Neural progenitor cell (in vitro differentiated cells): ENCODE measurements at regions not wholly inside any gene's neighbourhood (a gene's known extent, or its start where the extent isn't known, plus 50 kb on each side); places are given as distances from the start of the nearest gene placed in this dataset.

Source experiments
- DNase-seq: peaks from one replicate; pipeline ENCODE4 v3.0.0-alpha.2; 2016; ENCODE audit warnings: low spot score
- H2AFZ ChIP-seq: fragments of 200-600 bp; sonication (generic); replicated peaks from 2 replicates; pipeline ENCODE4 v1.6.1; 2016; ENCODE audit warnings: antibody characterized with exemption
- H3F3A ChIP-seq: fragments of 200-600 bp; sonication (generic); 2 replicates; pipeline ENCODE4 v1.6.1; 2016; ENCODE audit warnings: antibody characterized with exemption, low read depth
- H3K27ac ChIP-seq: fragments of 200-600 bp; sonication (generic); 2 replicates; pipeline ENCODE4 v1.5.1; 2016; ENCODE audit warnings: mild to moderate bottlenecking
- H3K27me3 ChIP-seq: fragments of 200-600 bp; sonication (generic); 2 replicates; pipeline ENCODE4 v1.6.1; 2016; ENCODE audit warnings: mild to moderate bottlenecking, moderate library complexity
- H3K36me3 ChIP-seq: fragments of 200-600 bp; sonication (generic); 2 replicates; pipeline ENCODE4 v1.5.1; 2016
- H3K4me1 ChIP-seq: fragments of 200-600 bp; sonication (generic); 2 replicates; pipeline ENCODE4 v1.6.1; 2016; ENCODE audit warnings: mixed run types
- H3K4me2 ChIP-seq: fragments of 200-600 bp; sonication (generic); 2 replicates; pipeline ENCODE4 v1.6.1; 2016
- H3K4me3 ChIP-seq: fragments of 200-600 bp; sonication (generic); 2 replicates; pipeline ENCODE4 v1.5.1; 2016
- H3K79me2 ChIP-seq: fragments of 200-600 bp; sonication (generic); 2 replicates; pipeline ENCODE4 v1.6.1; 2016; ENCODE audit warnings: low read depth
- H3K9ac ChIP-seq: fragments of 200-600 bp; sonication (generic); 2 replicates; pipeline ENCODE4 v1.6.1; 2016
- H3K9me3 ChIP-seq: fragments of 200-600 bp; sonication (generic); 2 replicates; pipeline ENCODE4 v1.5.1; 2016; ENCODE audit warnings: low read depth
- H4K20me1 ChIP-seq: fragments of 200-600 bp; sonication (generic); 2 replicates; pipeline ENCODE4 v1.6.1; 2016; ENCODE audit warnings: low read depth
- H3K27ac Mint-ChIP-seq: 3 replicates; pipeline ENCODE4 v1.8.0; 2021; ENCODE audit warnings: mixed read lengths
- H3K27me3 Mint-ChIP-seq: 2 replicates; pipeline ENCODE4 v1.8.0; 2022; ENCODE audit warnings: low read depth, mild to moderate bottlenecking, inconsistent platforms, moderate library complexity, mixed read lengths; ENCODE audit not compliant: insufficient read depth
- H3K36me3 Mint-ChIP-seq: 3 replicates; pipeline ENCODE4 v1.8.0; 2021; ENCODE audit warnings: mixed read lengths
- H3K4me1 Mint-ChIP-seq: 3 replicates; pipeline ENCODE4 v1.8.0; 2021; ENCODE audit warnings: mixed read lengths
- H3K4me3 Mint-ChIP-seq: 3 replicates; pipeline ENCODE4 v1.8.0; 2021; ENCODE audit warnings: mild to moderate bottlenecking, moderate library complexity, mixed read lengths
- H3K9me3 Mint-ChIP-seq: 3 replicates; pipeline ENCODE4 v1.8.0; 2020; ENCODE audit warnings: mixed read lengths
- CTCF ChIP-seq: fragments of 200-600 bp; sonication (generic); IDR thresholded peaks from 2 replicates; pipeline ENCODE4 v1.5.1; 2017; ENCODE audit warnings: antibody characterized with exemption, mild to moderate bottlenecking
- EZH2 ChIP-seq: fragments of 200-600 bp; sonication (generic); IDR thresholded peaks from 2 replicates; pipeline ENCODE4 v1.6.1; 2017; ENCODE audit warnings: antibody characterized with exemption, mild to moderate bottlenecking, moderate library complexity
- EZH2phosphoT487 ChIP-seq: fragments of 200-600 bp; sonication (generic); IDR thresholded peaks from 2 replicates; pipeline ENCODE4 v1.6.1; 2017; ENCODE audit warnings: antibody characterized with exemption

DNA sequence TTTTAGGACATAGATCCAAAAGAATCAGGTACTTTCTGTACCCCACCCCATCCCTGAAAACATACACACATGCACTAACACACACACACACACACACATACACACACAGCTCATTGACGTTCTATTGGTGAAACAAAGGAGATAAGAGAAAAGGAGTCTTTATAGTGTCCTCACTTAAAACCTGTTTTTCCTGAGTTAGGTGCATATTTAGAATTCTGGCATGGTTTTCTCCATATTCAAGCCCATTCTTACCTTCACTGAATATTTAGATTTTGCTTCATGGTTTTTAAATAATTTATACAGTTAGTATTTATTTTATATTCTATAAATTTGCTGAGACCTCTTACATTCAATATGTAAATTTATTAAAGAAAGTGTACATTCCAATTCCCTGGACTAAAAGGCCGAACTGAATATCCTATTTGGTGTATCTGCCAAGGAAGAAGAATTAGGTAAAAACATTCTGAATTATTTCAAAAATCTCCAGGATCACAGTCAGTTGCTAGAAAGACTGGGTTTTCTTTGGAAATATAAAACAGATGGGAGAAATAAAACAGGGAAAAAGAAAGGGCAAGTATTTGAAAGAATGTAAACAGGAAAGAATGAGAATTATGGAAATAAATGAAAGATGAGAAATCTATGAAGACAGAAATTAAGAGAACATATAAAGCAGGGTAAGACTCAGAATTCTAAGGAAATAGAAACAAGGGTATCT is 556.2 kb downstream of the KCTD12 start:
- no peak for TF ChIP-seq EZH2phosphoT487
- no peak for TF ChIP-seq CTCF
- Mint-ChIP-seq H3K4me3 (no peak overlapping the region), H3K27ac (no peak overlapping the region)

DNA sequence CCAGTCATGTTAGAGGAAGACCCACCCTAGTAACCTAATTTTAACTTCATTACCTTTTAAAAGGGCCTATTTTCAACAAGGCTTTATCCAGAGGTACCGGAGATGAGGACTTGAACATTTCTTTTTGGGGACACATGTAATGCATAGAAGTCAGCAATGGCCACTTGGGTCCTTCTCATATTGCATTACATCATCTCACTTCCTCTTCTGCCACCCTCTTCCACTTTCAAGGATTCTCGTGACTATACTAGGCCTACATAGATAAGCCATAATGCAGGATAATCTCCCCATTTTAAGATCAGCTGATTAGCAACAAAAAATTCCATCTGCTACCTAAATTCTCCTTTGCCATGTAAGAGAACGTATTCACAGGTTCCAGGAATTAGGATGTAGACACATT is 557.2 kb downstream of the KCTD12 start:
- H3K36me3 ChIP-seq = no peaks in the 10 kb centered on the region

More for the DNA sequence above, 556.2 kb downstream of the KCTD12 start:
- H3K27me3 Mint-ChIP-seq = no peaks in the 10 kb centered on the region
- Histone ChIP-seq H3K27me3 (no peaks in the 10 kb centered on the region), H3K79me2 (no peaks in the 10 kb centered on the region), H3K27ac (no peak overlapping the region), H3K4me1 (no peaks in the 10 kb centered on the region), H3K9me3 (no peaks in the 10 kb centered on the region), H2AFZ (no peak overlapping the region), H3K9ac (no peak overlapping the region), H3K36me3 (no peaks in the 10 kb centered on the region), H3K4me2 (no peak overlapping the region), H3F3A (no peaks in the 10 kb centered on the region), H4K20me1 (no peaks in the 10 kb centered on the region), H3K4me3 (no peak overlapping the region)
- H3K36me3 Mint-ChIP-seq = no peaks in the 10 kb centered on the region
- peaks cover 8% of the 10 kb centered on the region for H3K4me1 Mint-ChIP-seq
- no peaks in the 10 kb centered on the region for H3K9me3 Mint-ChIP-seq
- DNase-seq = no peak

GRCh38 chr13:76326343-76326742 is 559.9 kb downstream of the KCTD12 start:
- H3K4me1 Mint-ChIP-seq = no peaks in the 10 kb centered on the region
- H3K27ac Mint-ChIP-seq = no peak overlapping the region

More for the DNA sequence above, 557.2 kb downstream of the KCTD12 start:
- H3K4me3 Mint-ChIP-seq = no peak overlapping the region
- H3K4me1 Mint-ChIP-seq = peaks cover 7% of the 10 kb centered on the region
- no peak overlapping the region for H3K27ac Mint-ChIP-seq
- TF ChIP-seq EZH2 (no peak), EZH2phosphoT487 (no peak)
- no peaks in the 10 kb centered on the region for H3K36me3 Mint-ChIP-seq
- H3K27me3 Mint-ChIP-seq = no peaks in the 10 kb centered on the region
- H3K9me3 ChIP-seq = no peaks in the 10 kb centered on the region
- DNase-seq = no peak
- H3K4me1 ChIP-seq = no peaks in the 10 kb centered on the region
- H3K9ac ChIP-seq = no peak overlapping the region
- no peaks in the 10 kb centered on the region for H3K9me3 Mint-ChIP-seq
- no peak overlapping the region for H3K4me3 ChIP-seq
- H3K79me2 ChIP-seq = no peaks in the 10 kb centered on the region
- H2AFZ ChIP-seq = no peak overlapping the region
- no peaks in the 10 kb centered on the region for H4K20me1 ChIP-seq
- H3F3A ChIP-seq = no peaks in the 10 kb centered on the region
- H3K27ac ChIP-seq = no peak overlapping the region
- no peaks in the 10 kb centered on the region for H3K27me3 ChIP-seq
- H3K4me2 ChIP-seq = no peak overlapping the region

DNA sequence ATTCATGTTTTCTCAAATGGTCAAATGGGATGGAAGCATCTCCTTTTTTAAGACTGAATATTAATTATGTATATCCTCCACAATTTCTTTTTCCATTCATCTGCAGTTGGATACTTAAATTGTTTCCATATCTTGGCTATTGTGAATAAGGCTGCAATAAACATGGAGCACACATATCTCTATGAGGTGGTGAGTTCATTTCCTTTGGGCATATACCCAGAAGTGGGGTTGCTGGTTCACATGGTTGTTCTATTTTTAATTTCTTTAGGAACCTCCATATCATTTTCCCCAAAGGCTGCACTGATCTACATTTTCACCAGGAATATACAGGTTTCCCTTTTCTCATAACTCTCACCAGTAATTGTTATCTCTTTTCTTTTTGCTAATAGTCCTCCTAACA is 566.3 kb downstream of the KCTD12 start:
- Histone ChIP-seq H3K79me2 (no peaks in the 10 kb centered on the region), H3K4me2 (no peak overlapping the region), H3K9ac (no peak overlapping the region), H3K27me3 (no peaks in the 10 kb centered on the region), H3K4me3 (no peak overlapping the region), H2AFZ (no peak overlapping the region), H4K20me1 (no peaks in the 10 kb centered on the region), H3K27ac (no peak overlapping the region), H3K9me3 (no peaks in the 10 kb centered on the region), H3K4me1 (no peaks in the 10 kb centered on the region), H3K36me3 (no peaks in the 10 kb centered on the region), H3F3A (peaks cover 3% of the 10 kb centered on the region)
- H3K4me3 Mint-ChIP-seq = no peak overlapping the region
- TF ChIP-seq EZH2phosphoT487 = no peak
- TF ChIP-seq EZH2 = no peak
- no peak for TF ChIP-seq CTCF
- no peaks in the 10 kb centered on the region for H3K27me3 Mint-ChIP-seq
- no peak for DNase-seq
- no peaks in the 10 kb centered on the region for H3K4me1 Mint-ChIP-seq
- no peak overlapping the region for H3K27ac Mint-ChIP-seq
- no peaks in the 10 kb centered on the region for H3K36me3 Mint-ChIP-seq
- H3K9me3 Mint-ChIP-seq = no peaks in the 10 kb centered on the region

More at GRCh38 chr13:76326343-76326742, 559.9 kb downstream of the KCTD12 start:
- no peaks in the 10 kb centered on the region for H3K9me3 ChIP-seq
- no peak overlapping the region for H3K27ac ChIP-seq
- H3K27me3 ChIP-seq = no peaks in the 10 kb centered on the region
- H3K9ac ChIP-seq = no peak overlapping the region
- H3K36me3 ChIP-seq = no peaks in the 10 kb centered on the region
- no peaks in the 10 kb centered on the region for H3F3A ChIP-seq
- Mint-ChIP-seq H3K9me3 (no peaks in the 10 kb centered on the region), H3K27me3 (no peaks in the 10 kb centered on the region), H3K36me3 (no peaks in the 10 kb centered on the region), H3K4me3 (no peak overlapping the region)
- no peak overlapping the region for H3K4me2 ChIP-seq
- H3K4me1 ChIP-seq = no peaks in the 10 kb centered on the region
- H3K79me2 ChIP-seq = no peaks in the 10 kb centered on the region
- no peak overlapping the region for H2AFZ ChIP-seq
- no peak for TF ChIP-seq EZH2phosphoT487
- TF ChIP-seq EZH2 = no peak
- no peak for DNase-seq
- no peak overlapping the region for H3K4me3 ChIP-seq
- H4K20me1 ChIP-seq = no peaks in the 10 kb centered on the region
